ENCODE measurements at regions not wholly inside any gene's neighbourhood (a gene's known extent, or its start where the extent isn't known, plus 50 kb on each side); places are given as distances from the start of the nearest gene placed in this dataset.

- TF ChIP-seq, protein P1, sequence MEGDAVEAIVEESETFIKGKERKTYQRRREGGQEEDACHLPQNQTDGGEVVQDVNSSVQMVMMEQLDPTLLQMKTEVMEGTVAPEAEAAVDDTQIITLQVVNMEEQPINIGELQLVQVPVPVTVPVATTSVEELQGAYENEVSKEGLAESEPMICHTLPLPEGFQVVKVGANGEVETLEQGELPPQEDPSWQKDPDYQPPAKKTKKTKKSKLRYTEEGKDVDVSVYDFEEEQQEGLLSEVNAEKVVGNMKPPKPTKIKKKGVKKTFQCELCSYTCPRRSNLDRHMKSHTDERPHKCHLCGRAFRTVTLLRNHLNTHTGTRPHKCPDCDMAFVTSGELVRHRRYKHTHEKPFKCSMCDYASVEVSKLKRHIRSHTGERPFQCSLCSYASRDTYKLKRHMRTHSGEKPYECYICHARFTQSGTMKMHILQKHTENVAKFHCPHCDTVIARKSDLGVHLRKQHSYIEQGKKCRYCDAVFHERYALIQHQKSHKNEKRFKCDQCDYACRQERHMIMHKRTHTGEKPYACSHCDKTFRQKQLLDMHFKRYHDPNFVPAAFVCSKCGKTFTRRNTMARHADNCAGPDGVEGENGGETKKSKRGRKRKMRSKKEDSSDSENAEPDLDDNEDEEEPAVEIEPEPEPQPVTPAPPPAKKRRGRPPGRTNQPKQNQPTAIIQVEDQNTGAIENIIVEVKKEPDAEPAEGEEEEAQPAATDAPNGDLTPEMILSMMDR (IDR thresholded peaks at IDR 0.05; ENCODE audit: low read length) = no peak
- TF ChIP-seq EZH2 (IDR thresholded peaks at IDR 0.05; ENCODE audit: borderline replicate concordance, low read length) = no peak
Observed at GRCh38 chr20:52008874-52009273, 182.7 kb downstream of the ZFP64 start.

All from OCI-LY1 (cell line).